ENCODE measurements at regions not wholly inside any gene's neighbourhood (a gene's known extent, or its start where the extent isn't known, plus 50 kb on each side); places are given as distances from the start of the nearest gene placed in this dataset.

DNA sequence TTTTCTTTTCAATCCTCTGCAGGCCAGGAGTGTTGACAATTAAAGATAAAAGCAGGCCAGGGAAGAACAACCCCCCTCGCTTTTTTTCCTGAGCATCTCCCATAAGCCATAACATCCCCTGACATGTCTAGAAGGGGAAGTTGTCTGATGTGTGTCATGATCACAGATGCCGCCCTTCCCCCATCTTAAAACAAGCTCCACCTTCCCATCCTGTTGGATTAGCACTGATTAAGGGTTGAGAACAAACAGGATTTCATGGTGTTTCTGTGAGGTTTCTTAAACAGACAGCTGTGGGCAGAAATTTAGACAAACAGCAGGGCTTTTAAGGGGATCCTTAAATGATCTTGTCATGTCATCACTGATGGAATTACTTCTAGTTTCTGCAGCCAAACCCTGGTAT lies 59.4 kb upstream of the UPP2 start:
- FAIRE-seq: no peak
- 77% methylated on average over 2 of the region's 2 CpGs for whole genome bisulfite sequencing (ENCODE audit: missing lambda C conversion rate)
- POLR2A ChIA-PET: no interaction called here

DNA sequence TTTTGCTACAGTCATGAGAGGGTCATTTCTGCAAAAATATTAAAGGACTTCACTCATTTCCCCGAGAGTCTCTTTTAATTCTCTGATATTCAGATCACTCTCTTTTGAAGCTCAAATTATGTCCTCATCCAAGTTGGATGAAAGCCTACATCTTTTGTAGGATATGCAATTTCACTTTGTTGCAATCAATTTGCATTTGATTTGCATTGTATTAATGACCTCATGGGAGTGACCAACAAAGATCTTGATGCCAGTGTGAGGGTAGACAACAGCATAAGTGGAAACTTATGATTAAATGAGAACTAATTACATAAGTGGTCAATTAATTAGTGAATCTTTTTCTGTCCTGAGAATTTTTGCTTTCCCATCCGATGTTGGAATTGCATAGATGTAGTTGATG lies 60.3 kb upstream of the UPP2 start:
- CTCF ChIA-PET: no interaction called here
- FAIRE-seq (no peak), ATAC-seq (no peak), DNase-seq (ENCODE audit: low read depth in 1 of 2, low spot score in 1 of 2) (no peak)
- H3K4me2 ChIP-seq: no peak overlapping the region
- POLR2A ChIA-PET: no interaction called here
- H3K9me3 ChIP-seq: no peaks in the 10 kb centered on the region
- 77% methylated on average over 2 of the region's 2 CpGs for WGBS (ENCODE audit: missing lambda C conversion rate)
- H3K27ac ChIP-seq: no peak overlapping the region
- no peaks in the 10 kb centered on the region for H3K4me1 ChIP-seq
- no peak overlapping the region for H3K4me3 ChIP-seq
- TF ChIP-seq CBX2 (IDR thresholded peaks at IDR 0.05; ENCODE audit: borderline replicate concordance, low read depth): no peak
- TF ChIP-seq, protein P1, sequence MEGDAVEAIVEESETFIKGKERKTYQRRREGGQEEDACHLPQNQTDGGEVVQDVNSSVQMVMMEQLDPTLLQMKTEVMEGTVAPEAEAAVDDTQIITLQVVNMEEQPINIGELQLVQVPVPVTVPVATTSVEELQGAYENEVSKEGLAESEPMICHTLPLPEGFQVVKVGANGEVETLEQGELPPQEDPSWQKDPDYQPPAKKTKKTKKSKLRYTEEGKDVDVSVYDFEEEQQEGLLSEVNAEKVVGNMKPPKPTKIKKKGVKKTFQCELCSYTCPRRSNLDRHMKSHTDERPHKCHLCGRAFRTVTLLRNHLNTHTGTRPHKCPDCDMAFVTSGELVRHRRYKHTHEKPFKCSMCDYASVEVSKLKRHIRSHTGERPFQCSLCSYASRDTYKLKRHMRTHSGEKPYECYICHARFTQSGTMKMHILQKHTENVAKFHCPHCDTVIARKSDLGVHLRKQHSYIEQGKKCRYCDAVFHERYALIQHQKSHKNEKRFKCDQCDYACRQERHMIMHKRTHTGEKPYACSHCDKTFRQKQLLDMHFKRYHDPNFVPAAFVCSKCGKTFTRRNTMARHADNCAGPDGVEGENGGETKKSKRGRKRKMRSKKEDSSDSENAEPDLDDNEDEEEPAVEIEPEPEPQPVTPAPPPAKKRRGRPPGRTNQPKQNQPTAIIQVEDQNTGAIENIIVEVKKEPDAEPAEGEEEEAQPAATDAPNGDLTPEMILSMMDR (IDR thresholded peaks at IDR 0.05): no peak
- TF ChIP-seq, protein P2, sequence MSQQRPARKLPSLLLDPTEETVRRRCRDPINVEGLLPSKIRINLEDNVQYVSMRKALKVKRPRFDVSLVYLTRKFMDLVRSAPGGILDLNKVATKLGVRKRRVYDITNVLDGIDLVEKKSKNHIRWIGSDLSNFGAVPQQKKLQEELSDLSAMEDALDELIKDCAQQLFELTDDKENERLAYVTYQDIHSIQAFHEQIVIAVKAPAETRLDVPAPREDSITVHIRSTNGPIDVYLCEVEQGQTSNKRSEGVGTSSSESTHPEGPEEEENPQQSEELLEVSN (IDR thresholded peaks at IDR 0.05; ENCODE audit: borderline replicate concordance, low read depth): no peak
- no peak for TF ChIP-seq CBX8 (IDR thresholded peaks at IDR 0.05)
- TF ChIP-seq HEYL (CRISPR knock-in tag; IDR thresholded peaks at IDR 0.05): no peak
- TF ChIP-seq ZSCAN20 (CRISPR knock-in tag; IDR thresholded peaks at IDR 0.05): no peak
- no peak for TF ChIP-seq JUN (IDR thresholded peaks at IDR 0.05)
- no peak for TF ChIP-seq KDM1A (IDR thresholded peaks at IDR 0.05; ENCODE audit: low read depth)
- no peak for TF ChIP-seq PBX3 (IDR thresholded peaks at IDR 0.05)
- no peak for TF ChIP-seq NFE2L2 (conservative IDR thresholded peaks at IDR 0.05; ENCODE audit: low read length)
- no peak for TF ChIP-seq ZFP36 (IDR thresholded peaks at IDR 0.05; ENCODE audit: borderline replicate concordance, partially characterized antibody)
- TF ChIP-seq, protein P3, sequence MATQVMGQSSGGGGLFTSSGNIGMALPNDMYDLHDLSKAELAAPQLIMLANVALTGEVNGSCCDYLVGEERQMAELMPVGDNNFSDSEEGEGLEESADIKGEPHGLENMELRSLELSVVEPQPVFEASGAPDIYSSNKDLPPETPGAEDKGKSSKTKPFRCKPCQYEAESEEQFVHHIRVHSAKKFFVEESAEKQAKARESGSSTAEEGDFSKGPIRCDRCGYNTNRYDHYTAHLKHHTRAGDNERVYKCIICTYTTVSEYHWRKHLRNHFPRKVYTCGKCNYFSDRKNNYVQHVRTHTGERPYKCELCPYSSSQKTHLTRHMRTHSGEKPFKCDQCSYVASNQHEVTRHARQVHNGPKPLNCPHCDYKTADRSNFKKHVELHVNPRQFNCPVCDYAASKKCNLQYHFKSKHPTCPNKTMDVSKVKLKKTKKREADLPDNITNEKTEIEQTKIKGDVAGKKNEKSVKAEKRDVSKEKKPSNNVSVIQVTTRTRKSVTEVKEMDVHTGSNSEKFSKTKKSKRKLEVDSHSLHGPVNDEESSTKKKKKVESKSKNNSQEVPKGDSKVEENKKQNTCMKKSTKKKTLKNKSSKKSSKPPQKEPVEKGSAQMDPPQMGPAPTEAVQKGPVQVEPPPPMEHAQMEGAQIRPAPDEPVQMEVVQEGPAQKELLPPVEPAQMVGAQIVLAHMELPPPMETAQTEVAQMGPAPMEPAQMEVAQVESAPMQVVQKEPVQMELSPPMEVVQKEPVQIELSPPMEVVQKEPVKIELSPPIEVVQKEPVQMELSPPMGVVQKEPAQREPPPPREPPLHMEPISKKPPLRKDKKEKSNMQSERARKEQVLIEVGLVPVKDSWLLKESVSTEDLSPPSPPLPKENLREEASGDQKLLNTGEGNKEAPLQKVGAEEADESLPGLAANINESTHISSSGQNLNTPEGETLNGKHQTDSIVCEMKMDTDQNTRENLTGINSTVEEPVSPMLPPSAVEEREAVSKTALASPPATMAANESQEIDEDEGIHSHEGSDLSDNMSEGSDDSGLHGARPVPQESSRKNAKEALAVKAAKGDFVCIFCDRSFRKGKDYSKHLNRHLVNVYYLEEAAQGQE (IDR thresholded peaks at IDR 0.05): no peak
- no peak for TF ChIP-seq EHF (CRISPR knock-in tag; IDR thresholded peaks at IDR 0.05)
- TF ChIP-seq MAX (IDR thresholded peaks at IDR 0.05): no peak
- TF ChIP-seq HOXB13 (CRISPR knock-in tag; IDR thresholded peaks at IDR 0.05; ENCODE audit: low read depth): no peak
- TF ChIP-seq GATA3 (IDR thresholded peaks at IDR 0.05; ENCODE audit: borderline replicate concordance): no peak
- no peak for TF ChIP-seq RCOR1 (IDR thresholded peaks at IDR 0.05; ENCODE audit: low read depth, low read length)

More for the DNA sequence above, 59.4 kb upstream of the UPP2 start:
- DNase-seq (ENCODE audit: low read depth in 1 of 2, low spot score in 1 of 2) (no peak), ATAC-seq (no peak)
- TF ChIP-seq FOXS1 (CRISPR knock-in tag; IDR thresholded peaks at IDR 0.05) (no peak), CHD4 (IDR thresholded peaks at IDR 0.05; ENCODE audit: borderline replicate concordance) (no peak), MAZ (IDR thresholded peaks at IDR 0.05; ENCODE audit: borderline replicate concordance, low read depth, low read length) (no peak), USF2 (IDR thresholded peaks at IDR 0.05) (no peak), HOXB13 (CRISPR knock-in tag; IDR thresholded peaks at IDR 0.05; ENCODE audit: low read depth) (no peak), GATA3 (IDR thresholded peaks at IDR 0.05; ENCODE audit: borderline replicate concordance) (no peak), CBX2 (IDR thresholded peaks at IDR 0.05; ENCODE audit: borderline replicate concordance, low read depth) (no peak), HOXA7 (CRISPR knock-in tag; IDR thresholded peaks at IDR 0.05) (no peak), MAX (IDR thresholded peaks at IDR 0.05) (no peak), CBX8 (IDR thresholded peaks at IDR 0.05) (no peak), NPAS2 (CRISPR knock-in tag; IDR thresholded peaks at IDR 0.05; ENCODE audit: borderline replicate concordance) (no peak), TP53 (CRISPR knock-in tag; IDR thresholded peaks at IDR 0.05) (no peak), SMC3 (IDR thresholded peaks at IDR 0.05) (no peak), MAFK (IDR thresholded peaks at IDR 0.05; ENCODE audit: partially characterized antibody) (no peak), HES2 (IDR thresholded peaks at IDR 0.05) (no peak), ELK1 (IDR thresholded peaks at IDR 0.05; ENCODE audit: low read depth, low read length) (no peak), FOSB (CRISPR knock-in tag; IDR thresholded peaks at IDR 0.05) (no peak), NFE2L2 (conservative IDR thresholded peaks at IDR 0.05; ENCODE audit: low read length) (no peak), EHMT2 (IDR thresholded peaks at IDR 0.05; ENCODE audit: low read depth) (no peak)
- CTCF ChIA-PET: interaction anchor here (1.0 kb wide), 1 partner anchor 20 kb away, joined by 3 read pairs; no protein-coding TSS in a partner anchor
- Histone ChIP-seq H3K27ac (no peak overlapping the region), H3K4me3 (no peak overlapping the region), H3K4me2 (no peak overlapping the region), H3K9me3 (no peaks in the 10 kb centered on the region), H3K4me1 (no peaks in the 10 kb centered on the region)
